ENCODE measurements at regions not wholly inside any gene's neighbourhood (a gene's known extent, or its start where the extent isn't known, plus 50 kb on each side); places are given as distances from the start of the nearest gene placed in this dataset.
"Not testable (repeated sequence)": the region's sequence is repeated elsewhere in the genome, so short reads cannot be mapped to it uniquely, and the experiment has no call there.

DNA sequence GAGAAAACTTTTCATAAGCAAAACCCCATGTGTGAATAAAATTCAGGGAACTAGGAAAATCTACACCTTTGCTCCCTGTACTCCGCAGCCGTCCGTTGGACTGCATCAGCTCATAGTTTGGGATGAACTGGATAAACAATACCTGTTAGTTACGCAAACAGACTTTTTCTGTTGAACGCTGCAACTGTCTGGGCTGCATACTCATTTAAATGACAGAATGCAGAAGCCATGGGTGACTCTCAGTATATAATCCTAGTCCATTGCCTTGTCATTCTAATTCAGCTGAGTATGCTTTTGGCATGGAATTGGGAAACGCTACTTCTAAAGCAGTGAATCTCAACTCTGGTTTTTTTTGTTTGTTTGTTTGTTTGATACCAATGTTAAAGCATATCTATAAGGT, 151.6 kb downstream of the SLITRK1 start:
- DNase-seq (ENCODE audit: low spot score) = no peak

DNA sequence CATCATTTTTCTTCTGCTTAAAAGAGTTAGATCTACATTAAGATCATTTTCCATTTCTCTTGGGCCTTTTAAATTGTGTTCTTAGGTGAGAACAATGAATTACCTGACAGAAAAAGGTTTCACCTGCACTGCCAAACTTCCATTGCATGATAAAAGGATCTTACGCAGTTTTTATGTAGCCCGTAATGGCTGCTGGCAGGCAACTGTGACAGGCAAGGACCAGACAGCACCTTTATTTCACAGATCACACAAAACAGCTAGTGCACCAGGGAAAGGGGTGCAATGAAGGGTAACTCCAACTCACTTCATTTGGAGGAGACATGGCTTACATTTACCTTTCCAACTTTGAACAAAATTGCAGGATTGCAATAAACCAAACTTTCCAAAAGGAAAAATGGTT, 159.8 kb downstream of the SLITRK1 start:
- DNase-seq (ENCODE audit: low spot score) = no peak

DNA sequence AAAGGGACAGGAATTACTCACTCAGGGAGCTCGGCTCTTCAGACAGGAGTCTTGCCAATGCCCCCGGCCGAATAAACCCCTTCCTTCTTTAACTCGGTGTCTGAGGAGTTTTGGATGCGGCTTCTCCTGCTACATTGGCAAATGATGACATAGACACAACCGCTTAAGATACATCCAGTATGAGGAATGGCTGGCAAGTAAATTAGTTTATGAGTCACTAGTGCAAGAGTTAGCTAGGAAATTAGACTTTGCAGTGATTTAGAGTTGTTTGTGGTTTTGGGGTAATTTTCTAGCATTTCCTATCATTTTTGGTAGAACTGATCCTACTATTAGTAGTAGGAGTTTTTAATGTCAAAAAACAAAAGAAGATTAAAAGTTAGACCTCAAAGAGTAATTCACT, 166.2 kb downstream of the SLITRK1 start:
- no peak for DNase-seq (ENCODE audit: low spot score)

DNA sequence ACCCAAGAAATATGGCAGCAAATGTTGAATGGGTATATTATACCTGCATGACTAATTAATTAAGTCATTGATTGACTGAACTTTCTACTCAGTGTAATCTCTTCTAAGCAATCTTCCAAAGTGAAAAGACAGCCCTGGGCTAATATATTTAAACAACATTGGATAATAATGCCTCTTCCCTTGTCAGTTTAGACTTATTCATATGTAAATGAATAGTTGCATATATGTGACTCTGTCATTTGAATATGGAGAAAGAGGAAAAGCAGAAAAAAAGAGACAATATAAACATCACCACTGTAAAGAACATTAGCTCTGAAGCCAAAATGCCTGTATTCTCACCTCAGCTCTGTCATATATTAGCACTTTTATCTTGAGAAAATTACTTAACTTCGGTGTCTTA, 168.0 kb downstream of the SLITRK1 start:
- no peak for DNase-seq (ENCODE audit: low spot score)

DNA sequence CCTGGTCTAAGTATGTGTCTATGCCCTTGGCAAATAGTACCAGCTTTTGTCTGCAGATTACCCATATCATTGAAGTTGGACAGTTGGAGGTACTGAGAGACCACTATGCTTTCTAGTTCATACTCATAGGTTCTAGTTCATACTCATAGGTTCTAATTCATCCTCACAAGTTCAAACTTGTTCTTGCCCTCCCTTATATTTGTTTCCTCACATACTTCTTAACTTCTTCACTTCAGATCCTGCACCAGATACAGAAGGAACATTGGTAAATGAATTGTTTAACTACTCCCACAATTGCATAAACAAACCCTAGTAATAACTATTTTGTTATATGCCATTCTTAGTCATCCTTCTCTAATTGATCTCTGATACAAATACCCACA, 172.2 kb downstream of the SLITRK1 start:
- no peak for DNase-seq (ENCODE audit: low spot score)

DNA sequence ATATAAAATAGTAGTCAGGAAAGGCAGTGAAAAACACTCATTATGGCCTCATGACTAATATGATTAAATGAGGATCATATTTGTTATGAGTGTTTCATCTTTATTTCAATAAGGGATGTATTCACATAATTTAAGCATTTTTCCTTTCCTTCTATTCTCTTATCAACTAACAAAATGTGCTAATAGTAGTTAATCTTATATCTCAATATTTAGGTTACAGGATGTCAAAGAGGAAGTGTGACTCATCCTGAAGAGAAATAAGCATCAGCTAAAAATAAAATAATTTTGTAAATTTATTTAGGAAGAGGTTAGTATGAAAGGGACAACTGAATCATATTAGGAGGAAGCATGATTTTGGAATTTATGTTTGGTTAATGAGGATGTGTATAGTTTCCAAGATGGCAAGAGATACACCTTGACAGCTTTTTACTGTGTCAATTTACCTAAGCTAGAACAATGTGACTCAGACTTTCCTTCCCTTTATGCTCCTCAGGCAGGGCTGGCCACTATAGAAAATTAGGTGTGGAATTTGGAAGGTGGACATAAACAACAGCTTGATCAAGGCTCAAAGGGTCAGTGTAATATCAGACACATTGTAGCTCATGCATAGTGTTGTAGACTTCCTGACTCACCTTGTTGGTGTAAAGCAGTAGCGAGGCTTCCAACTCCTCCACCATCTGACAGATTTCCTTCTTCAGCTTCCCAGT, 172.7 kb downstream of the SLITRK1 start:
- no peak for DNase-seq (ENCODE audit: low spot score)

DNA sequence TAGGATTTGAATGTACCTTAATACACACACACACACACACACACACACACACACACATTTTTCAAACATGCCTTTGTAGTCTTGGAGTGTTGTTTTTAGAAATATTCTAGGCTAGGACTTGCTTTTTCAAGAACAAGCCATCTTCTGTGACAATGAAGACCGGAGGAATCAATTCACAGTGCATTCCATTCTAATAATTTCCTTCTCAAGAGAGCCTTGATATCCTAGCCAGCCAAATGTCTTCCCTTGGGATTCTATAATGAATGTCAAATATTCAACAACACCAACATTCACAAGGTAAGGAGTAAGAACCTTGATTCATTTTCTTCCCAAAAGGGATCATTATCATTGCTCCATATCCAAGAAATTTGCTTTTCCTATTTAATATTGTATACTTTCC, 180.3 kb downstream of the SLITRK1 start:
- DNase-seq (ENCODE audit: low spot score) = no peak

DNA sequence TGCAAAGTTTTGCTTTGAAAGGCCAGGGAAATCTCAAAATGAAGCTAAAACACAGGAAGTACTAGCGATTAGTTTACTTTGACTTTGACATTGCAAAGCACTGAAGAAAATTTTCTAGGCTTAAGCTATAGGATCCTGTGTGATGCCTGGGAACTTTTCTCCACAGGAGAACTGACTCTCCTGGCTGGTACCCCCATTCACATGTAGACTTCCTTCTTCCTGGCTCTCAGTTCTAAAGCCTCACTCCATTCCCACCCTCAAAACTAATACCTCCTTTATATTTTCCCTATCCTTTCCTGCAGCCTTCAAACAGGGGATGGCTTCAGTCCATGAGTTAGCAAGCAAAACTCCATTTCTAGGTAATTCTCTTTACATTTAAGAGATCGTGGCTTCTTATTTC, 189.5 kb downstream of the SLITRK1 start:
- DNase-seq (ENCODE audit: low spot score) = no peak

DNA sequence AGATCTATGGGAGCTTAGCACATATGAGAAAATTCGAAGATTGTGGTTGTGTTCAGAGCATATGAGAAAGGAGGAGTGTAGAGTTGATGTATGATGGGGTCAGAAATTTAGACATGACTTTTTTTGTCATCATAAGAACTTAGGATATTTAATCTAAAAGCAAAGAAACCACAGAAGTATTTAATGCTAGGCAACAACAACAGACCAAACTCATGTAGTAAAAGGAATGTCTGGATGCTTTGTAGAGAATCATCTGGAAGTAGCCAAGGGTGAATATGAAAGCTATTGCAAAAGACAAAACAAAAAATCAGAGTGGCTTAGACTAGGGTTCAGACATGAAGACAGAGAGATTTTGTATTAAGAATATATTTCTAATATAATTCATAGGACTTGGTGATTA, 190.3 kb downstream of the SLITRK1 start:
- DNase-seq (ENCODE audit: low spot score) = no peak

DNA sequence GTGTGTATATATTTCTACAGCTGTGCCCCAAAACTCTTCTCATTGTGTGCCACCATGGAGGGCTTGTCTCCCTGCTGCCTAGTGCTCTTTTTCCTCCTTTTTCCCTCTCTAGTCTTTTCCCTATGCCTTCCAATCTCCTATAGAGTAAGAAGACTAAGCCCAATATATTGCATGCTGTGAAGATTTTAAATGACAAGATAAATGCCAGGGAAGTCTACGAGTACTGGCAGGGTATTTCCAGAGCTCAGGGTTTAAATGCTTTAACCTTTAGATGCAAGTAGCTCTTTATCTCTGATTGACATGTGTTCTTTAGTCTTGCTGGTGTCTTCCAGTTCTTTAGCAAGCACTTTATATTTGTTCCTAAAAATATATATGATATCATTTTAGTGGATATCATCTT, 200.7 kb downstream of the SLITRK1 start:
- no peak for DNase-seq (ENCODE audit: low spot score)

DNA sequence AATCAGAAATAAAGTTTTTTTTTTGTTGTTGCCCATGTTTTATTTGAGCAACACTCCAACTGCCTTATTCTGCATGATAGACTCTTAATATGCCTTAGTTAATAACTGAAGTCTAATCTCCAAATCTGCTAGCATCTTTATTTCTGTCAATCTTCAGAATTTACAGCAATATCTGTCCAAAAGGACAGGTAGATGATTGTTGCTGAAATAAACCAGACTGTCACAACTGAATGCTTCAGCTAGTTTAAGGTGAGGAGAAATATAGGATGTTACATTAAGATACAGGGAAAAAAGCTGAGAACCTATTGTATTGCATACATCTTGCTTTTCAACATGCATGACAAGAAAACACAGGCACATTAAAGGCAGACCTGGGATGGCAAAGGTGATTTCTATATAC, 204.3 kb downstream of the SLITRK1 start:
- no peak for DNase-seq (ENCODE audit: low spot score)

DNA sequence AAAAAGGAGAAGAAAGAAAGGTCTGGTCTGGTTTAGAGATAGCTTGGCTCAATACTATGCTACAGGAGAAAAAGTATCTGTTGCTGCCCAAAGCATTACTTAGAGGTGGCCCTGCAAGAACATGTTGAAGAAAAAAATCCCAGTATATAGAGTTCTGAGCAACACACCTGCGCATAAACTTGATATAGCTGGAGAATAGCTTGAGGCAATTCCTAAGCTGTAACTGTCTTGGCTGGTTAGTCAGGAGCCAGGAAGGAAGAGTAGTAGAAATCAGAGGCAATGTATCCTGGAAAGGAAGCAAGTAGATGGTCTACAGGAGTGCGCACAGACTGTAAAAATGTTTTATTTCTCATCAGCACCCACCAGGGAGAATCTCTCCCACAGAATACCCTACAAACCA, 209.7 kb downstream of the SLITRK1 start:
- no peak for DNase-seq (ENCODE audit: low spot score)

DNA sequence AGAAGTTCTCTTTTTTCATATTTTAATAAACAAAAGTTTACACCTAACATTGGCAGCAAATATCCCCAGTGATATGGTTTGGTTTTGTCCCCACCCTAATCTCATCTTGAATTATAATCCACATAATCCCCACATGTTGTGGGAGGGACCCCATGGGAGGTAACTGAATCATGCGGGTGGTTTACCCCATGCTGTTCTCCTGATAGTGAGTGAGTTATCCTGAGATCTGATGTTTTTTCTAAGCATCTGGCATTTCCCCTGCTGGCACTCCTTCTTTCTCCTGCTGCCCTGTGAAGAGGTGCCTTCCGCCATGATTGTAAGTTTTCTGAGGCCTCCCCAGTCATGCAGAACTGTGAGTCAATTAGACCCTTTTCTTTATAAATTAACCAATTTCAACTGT, 214.7 kb downstream of the SLITRK1 start:
- DNase-seq (ENCODE audit: low spot score) = no peak

DNA sequence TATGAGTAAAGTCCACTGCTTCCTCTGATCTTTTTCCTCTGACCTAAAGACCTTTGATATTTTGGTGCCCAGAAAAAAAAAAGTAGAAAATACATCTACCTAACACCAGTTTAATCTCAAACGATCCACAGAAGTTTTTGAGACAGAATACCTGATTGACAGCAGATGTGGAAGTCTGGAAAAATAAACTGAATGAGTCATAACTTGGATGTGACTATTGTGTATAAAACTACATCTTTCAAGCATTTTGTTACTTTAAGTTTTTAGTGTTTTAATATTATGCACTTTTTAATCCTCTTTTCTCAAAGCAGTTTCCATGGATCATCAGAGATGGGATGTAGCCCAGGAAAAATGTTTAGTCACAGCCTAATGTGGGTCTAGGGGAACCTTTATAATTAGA, 216.1 kb downstream of the SLITRK1 start:
- no peak for DNase-seq (ENCODE audit: low spot score)

DNA sequence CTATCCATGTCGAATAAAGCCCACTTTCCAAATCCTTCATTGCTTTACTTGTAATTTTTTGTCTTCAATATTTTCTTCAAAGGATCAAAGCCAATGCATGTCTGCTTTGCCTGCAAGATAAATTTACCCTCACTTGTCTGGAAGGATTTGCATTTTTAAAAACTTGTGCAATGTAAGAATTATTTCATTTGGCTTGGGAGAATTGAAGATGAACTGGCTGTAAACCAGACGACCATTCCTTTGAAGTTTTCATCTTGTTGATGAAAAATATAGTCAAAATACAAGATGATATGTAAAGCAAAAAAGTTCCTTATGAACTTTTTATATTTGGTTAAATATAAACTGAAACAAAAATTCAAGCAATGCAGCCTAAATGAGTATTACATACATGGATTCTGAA, 225.0 kb downstream of the SLITRK1 start:
- no peak for DNase-seq (ENCODE audit: low spot score)

DNA sequence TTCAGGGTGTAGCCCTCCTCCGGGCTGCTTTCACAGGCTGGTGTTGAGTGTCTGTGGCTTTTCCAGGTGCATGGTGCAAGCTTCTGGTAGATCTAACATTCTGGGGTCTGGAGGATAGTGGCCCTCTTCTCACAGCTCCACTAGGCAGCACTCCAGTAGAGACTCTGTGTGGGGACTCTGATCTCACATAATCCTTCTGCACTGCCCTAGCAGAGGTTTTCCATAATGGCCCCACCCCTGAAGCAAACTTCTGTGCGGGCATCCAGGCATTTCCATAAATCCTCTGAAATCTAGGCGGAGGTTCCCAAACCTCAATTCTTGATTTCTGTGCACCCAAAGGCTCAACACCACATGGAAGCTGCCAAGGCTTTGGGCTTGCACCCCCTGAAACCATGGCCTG, 239.7 kb downstream of the SLITRK1 start:
- DNase-seq (ENCODE audit: low spot score) = not testable (repeated sequence)

DNA sequence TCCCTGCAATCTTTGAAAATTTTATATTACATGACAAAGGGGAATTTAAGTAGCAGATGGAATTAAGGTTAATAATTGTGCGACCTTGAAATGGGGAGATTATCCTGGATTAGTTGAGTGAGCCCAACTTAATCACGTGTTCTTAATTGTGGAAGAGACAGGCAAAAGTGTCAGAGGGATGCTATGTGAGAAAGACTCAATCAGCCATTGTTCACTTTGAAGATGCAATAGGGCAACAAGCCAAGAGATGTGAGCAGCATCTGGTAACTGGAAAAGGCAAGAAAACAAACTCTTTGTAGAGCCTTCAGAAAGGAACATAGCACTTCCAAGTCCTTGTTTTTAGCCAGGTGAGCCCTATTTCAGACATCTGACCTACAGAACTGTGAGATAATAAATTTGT, 247.7 kb downstream of the SLITRK1 start:
- no peak for DNase-seq (ENCODE audit: low spot score)

DNA sequence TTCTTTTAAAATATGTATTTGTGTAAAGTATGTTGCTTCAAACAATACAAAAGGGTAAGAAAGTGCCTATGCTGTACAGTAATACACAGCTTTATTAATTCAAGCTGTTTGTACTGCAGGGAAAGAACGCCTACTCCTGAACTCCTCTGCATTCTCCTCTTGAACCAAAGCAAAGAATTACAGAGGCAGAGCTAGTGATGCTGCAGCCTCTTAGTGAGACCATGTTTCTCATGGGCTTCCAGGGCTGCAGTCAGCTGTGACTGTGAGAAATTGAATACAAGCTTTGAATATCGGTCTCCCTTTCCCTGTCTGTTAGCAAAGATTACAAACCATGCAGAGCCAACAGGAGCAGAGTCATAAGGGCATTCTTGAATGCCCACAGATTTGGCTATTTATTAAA, 248.5 kb downstream of the SLITRK1 start:
- no peak for DNase-seq (ENCODE audit: low spot score)

DNA sequence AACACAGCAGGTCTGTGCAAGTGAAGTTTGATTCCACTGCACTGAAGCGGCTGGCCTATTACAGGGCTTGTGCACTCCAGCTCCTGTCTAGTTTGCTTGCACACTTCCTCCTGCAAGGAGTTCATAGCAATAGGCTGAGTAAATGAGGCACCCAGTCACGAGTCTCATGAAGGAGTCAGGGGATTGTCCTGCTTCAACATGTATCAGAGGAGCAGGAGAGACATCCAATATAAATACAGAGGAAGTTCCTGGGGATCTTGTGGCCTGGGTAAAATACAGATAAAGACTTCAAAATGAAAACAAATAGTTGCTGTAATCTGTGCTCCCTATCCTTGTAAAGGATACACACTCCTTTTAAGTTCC, 259.9 kb downstream of the SLITRK1 start:
- no peak for DNase-seq (ENCODE audit: low spot score)

DNA sequence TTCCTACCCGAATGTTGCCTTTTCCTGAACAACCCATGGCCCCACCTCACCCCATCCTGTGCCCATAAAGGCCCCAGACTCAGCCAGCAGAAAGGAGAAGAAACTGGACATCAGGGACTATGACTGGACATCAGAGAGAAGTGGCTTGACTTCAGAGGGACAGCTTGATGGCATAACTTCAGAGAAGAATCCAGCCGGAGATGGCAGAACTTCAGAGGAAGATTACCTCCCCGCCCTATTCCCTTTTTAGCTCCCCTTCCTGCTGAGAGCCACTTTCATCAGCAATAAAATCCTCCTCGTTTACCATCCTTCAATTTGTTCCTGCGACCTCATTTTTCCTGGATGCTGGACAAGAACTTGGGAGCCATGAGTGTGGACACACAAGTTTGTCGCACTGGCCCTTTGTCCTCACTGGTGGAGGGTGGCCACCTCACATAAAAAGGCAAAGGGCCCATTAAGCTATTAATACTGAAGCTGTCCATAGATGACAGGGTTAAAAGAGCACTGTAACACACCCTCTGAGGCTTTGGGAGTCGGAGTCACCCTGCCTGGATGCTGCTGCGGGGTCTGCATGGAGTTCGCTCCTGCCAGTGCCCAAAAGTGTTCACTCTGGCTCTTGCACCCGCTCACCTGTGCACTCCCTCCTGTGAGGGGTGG, 260.4 kb downstream of the SLITRK1 start:
- no peak for DNase-seq (ENCODE audit: low spot score)

DNA sequence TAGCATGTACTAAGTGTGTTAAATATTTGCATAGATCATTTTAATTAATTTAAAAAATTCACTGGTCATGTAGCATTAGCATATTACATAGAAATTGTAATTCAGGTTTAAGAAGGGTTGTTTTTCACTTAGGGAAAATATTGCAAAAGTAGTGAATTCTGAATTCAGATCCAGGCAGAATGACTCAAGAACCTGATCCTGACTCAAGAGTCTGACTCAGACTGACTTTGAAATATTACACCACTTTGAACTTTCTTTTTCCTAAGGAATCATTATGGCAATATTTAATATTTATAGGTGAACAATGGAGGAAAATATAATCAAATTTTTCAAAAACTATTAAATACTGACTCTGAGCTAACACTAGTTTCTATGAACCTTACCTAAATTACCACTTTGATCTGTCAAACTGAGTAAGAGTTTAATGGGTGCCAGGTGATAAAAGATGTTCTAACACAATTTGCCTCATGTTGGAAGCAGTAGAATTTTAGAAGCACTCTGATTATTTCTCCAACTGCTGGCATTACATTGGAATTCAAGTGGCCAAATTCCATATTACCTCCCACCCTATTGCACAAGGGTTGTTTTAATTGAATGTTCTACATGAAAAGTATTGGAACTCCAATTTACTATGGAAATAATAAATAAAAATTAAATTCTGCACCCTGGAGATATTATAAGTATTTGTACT, 261.6 kb downstream of the SLITRK1 start:
- no peak for DNase-seq (ENCODE audit: low spot score)

DNA sequence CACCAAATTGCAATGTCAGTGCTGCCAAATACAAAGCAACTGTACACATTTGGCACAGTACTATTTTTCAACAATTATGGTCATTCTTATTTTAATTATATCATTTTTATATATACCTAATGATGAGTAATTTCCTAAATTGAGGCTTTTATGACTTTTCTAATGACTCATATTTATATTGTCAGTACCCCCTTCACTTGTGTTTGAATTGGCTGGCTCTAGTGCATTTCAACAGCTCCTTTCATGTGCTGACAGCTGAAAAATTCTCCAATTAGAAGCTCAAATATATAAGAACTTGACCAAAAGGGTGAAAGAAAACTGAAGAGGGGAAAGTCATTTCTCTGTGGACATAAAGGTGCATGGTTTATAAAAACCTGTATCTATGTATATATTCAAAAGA, 263.3 kb downstream of the SLITRK1 start:
- no peak for DNase-seq (ENCODE audit: low spot score)

DNA sequence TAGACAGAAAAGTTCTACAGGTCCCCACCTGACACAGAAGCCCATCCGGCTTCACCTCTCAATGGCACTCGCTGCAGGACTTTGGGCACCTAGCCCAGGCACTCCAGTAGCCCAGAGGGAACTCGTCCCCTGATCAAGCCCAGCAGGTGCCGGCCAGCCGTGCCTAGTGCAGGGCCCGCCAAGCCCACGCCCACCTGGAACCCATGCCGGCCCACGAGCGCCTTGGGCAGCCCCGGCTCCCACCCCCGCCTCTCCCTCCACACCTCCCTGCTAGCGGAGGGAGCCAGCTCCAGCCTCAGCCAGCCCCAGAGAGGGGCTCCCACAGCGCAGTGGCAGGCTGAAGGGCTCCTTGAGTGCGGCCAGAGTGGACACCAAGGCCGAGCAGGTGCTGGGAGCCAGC, 268.8 kb downstream of the SLITRK1 start:
- no peak for DNase-seq (ENCODE audit: low spot score)

DNA sequence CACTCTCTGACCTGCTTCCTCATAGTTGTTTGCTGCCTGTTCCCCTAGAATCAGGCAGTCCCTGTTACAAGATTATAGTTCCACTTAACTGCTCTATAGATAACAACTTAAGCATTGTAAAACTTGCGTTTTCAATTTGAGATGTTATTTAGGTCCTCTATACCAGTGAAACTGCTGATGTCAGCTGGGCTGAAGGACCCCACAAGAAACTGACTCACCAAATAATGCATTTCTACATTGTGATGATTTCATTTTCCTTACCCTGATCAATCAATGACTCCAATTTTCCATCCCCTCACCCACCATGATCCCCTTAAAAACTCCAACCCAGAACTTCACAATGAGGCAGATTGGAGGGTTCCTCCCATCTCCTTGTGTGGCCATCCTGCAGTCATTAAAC, 280.7 kb downstream of the SLITRK1 start:
- no peak for DNase-seq (ENCODE audit: low spot score)
